ENCODE measurements at regions not wholly inside any gene's neighbourhood (a gene's known extent, or its start where the extent isn't known, plus 50 kb on each side); places are given as distances from the start of the nearest gene placed in this dataset.

- TF ChIP-seq CTCF (IDR thresholded peaks at IDR 0.05; ENCODE audit: low read depth, low read length, missing input control) (no peak), EGR1 (IDR thresholded peaks at IDR 0.05; ENCODE audit: low read depth in 2 of 2) (no peak), JUND (IDR thresholded peaks at IDR 0.05) (no peak), HNF4G (IDR thresholded peaks at IDR 0.05) (no peak)
Measured at GRCh38 chr2:34001557-34001956, 402.5 kb upstream of the FAM98A start (continued).

- Histone ChIP-seq H3K9me3 (ENCODE audit: control insufficient read depth in 4 of 4, low read length in 3 of 4) (no peaks in the 10 kb centered on the region), H3K27me3 (ENCODE audit: control insufficient read depth in 4 of 4, insufficient read depth in 4 of 4, low read length in 3 of 4) (peaks cover 0 to 4% (median 0%) of the 10 kb centered on the region in 4 donors), H3K4me3 (ENCODE audit: low read depth in 1 of 3, low read length in 3 of 3) (no peak overlapping the region), H3K27ac (ENCODE audit: low read depth in 1 of 2, low read length in 2 of 2) (no peak overlapping the region), H3K4me1 (ENCODE audit: control insufficient read depth in 4 of 4, insufficient read depth in 4 of 4, low read length in 3 of 4) (no peaks in the 10 kb centered on the region), H3K9ac (ENCODE audit: low read depth in 1 of 2, low read length in 2 of 2) (no peak overlapping the region), H3K36me3 (ENCODE audit: control insufficient read depth in 4 of 4, insufficient read depth in 3 of 4, low read depth in 1 of 4, low read length in 3 of 4) (no peaks in the 10 kb centered on the region)
- TF ChIP-seq ZBTB33 (IDR thresholded peaks at IDR 0.05): no peak
- DNase-seq (ENCODE audit: low spot score): no peak
- 64% methylated on average over 2 of the region's 2 CpGs for WGBS
Measured at GRCh38 chr2:33984131-33984530, 385.0 kb upstream of the FAM98A start.

- no peak for DNase-seq (ENCODE audit: low spot score)
- peaks cover 0 to 7% (median 0%) of the 10 kb centered on the region in 4 donors for H3K27me3 ChIP-seq (ENCODE audit: control insufficient read depth in 4 of 4, insufficient read depth in 4 of 4, low read length in 3 of 4)
- no peak overlapping the region for H3K27ac ChIP-seq (ENCODE audit: low read depth in 1 of 2, low read length in 2 of 2)
- WGBS: 65% methylated on average over 3 of the region's 3 CpGs
- no peak overlapping the region for H3K4me3 ChIP-seq (ENCODE audit: low read depth in 1 of 3, low read length in 3 of 3)
- H3K36me3 ChIP-seq (ENCODE audit: control insufficient read depth in 4 of 4, insufficient read depth in 3 of 4, low read depth in 1 of 4, low read length in 3 of 4): no peaks in the 10 kb centered on the region
- H3K4me1 ChIP-seq (ENCODE audit: control insufficient read depth in 4 of 4, insufficient read depth in 4 of 4, low read length in 3 of 4): no peaks in the 10 kb centered on the region
- TF ChIP-seq EGR1 (IDR thresholded peaks at IDR 0.05; ENCODE audit: low read depth in 2 of 2): no peak
- TF ChIP-seq REST (IDR thresholded peaks at IDR 0.05): no peak
- no peak for TF ChIP-seq FOXA1 (IDR thresholded peaks at IDR 0.05)
- TF ChIP-seq YY1 (IDR thresholded peaks at IDR 0.05): no peak
- TF ChIP-seq NR2F2 (IDR thresholded peaks at IDR 0.05): no peak
- no peak for TF ChIP-seq GABPA (IDR thresholded peaks at IDR 0.05 in 1 of 2, conservative IDR thresholded peaks at IDR 0.05 in 1 of 2)
- TF ChIP-seq FOXA2 (IDR thresholded peaks at IDR 0.05): no peak
- TF ChIP-seq RAD21 (IDR thresholded peaks at IDR 0.05): no peak
- no peak for TF ChIP-seq RXRA (IDR thresholded peaks at IDR 0.05)
- TF ChIP-seq JUND (IDR thresholded peaks at IDR 0.05): no peak
- H3K9ac ChIP-seq (ENCODE audit: low read depth in 1 of 2, low read length in 2 of 2): no peak overlapping the region
- no peaks in the 10 kb centered on the region for H3K9me3 ChIP-seq (ENCODE audit: control insufficient read depth in 4 of 4, low read length in 3 of 4)
Measured at GRCh38 chr2:33978471-33978870, 379.4 kb upstream of the FAM98A start.
